Endothelial cell (in vitro differentiated cells): ENCODE measurements at regions not wholly inside any gene's neighbourhood (a gene's known extent, or its start where the extent isn't known, plus 50 kb on each side); places are given as distances from the start of the nearest gene placed in this dataset.

Source experiments
- DNase-seq: peaks from one replicate; pipeline ENCODE4 v3.0.0; 2021; ENCODE audit warnings: low spot score
- H3K27ac Mint-ChIP-seq: one replicate; pipeline ENCODE4 v1.8.0; 2021; ENCODE audit warnings: mixed read lengths, inconsistent platforms; ENCODE audit not compliant: unreplicated experiment
- H3K27me3 Mint-ChIP-seq: one replicate; pipeline ENCODE4 v1.8.0; 2021; ENCODE audit warnings: mild to moderate bottlenecking, moderate library complexity, mixed read lengths, inconsistent platforms; ENCODE audit not compliant: unreplicated experiment
- H3K36me3 Mint-ChIP-seq: one replicate; pipeline ENCODE4 v1.8.0; 2021; ENCODE audit warnings: mild to moderate bottlenecking, low read depth, mixed read lengths, inconsistent platforms; ENCODE audit not compliant: unreplicated experiment
- H3K4me1 Mint-ChIP-seq: one replicate; pipeline ENCODE4 v1.8.0; 2021; ENCODE audit warnings: mild to moderate bottlenecking, mixed read lengths, inconsistent platforms; ENCODE audit not compliant: unreplicated experiment
- H3K4me3 Mint-ChIP-seq: one replicate; pipeline ENCODE4 v1.8.0; 2021; ENCODE audit warnings: mild to moderate bottlenecking, mixed read lengths, inconsistent platforms; ENCODE audit not compliant: unreplicated experiment
- H3K9me3 Mint-ChIP-seq: one replicate; pipeline ENCODE4 v1.8.0; 2021; ENCODE audit warnings: mixed read lengths, inconsistent platforms; ENCODE audit not compliant: unreplicated experiment
- CTCF ChIP-seq: fragments of 200-600 bp; sonication (generic); IDR thresholded peaks from one replicate; pipeline ENCODE4 v1.5.0; 2021; ENCODE audit warnings: antibody characterized with exemption; ENCODE audit not compliant: unreplicated experiment

DNA sequence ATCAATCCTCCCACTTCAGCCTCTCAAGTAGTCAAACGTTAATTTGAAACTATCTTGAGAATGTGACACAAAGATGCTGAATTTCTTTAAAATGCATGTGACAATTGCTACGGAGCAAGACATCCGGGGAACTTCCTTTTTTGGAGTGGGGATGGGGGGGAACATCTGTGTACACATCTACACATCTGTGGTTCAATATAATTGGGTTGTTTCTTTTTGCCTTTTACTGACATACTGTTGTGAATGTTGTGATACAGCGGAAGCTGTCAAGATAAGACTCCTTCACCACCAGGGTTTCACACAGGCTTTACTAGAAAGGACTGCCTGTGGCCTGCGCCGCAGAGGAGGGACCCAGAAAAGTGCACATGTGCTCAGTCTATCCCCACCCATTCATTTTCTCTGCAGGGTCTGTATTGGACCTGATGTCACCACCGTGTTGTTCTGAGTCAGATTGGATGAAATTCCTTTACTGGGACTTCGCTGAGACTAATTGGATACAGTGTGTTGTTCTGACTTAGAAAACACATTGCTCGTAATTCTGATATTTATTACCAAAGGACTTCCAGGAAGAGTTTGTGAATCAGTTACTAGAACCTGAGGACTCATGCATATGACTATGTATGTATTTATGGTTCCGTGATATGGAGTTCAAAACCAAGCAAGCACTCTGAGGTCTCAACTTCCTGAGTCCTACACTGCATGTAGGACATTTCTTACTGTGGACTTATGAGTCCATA lies 98.7 kb upstream of the SGK1 start:
- peaks cover 3% of the 10 kb centered on the region for H3K27me3 Mint-ChIP-seq
- no peaks in the 10 kb centered on the region for H3K36me3 Mint-ChIP-seq
- no peaks in the 10 kb centered on the region for H3K9me3 Mint-ChIP-seq

DNA sequence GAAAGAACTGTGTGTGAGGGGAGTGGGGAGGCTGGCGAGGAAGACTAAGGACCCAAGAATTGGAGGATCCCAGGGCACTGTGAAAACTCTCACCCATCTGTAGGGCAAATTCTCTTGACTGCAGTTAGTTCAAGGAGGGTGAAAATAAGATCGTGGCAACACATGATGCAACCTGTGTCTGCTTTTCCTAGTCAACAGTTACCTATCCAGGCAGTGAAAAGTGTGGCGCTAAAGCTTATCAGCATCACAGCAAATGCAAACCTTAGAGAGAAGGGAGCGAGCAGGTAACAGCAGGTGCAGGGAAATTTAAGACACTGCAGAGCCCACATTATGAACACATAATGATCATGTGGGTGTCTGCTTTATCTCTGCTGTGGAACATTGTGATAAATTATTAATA lies 97.7 kb upstream of the SGK1 start:
- no peak overlapping the region for H3K4me3 Mint-ChIP-seq
- peaks cover 1% of the 10 kb centered on the region for H3K27me3 Mint-ChIP-seq
- H3K4me1 Mint-ChIP-seq, result no peaks in the 10 kb centered on the region
- no peaks in the 10 kb centered on the region for H3K9me3 Mint-ChIP-seq
- no peak for DNase-seq
- H3K27ac Mint-ChIP-seq, result no peak overlapping the region
- H3K36me3 Mint-ChIP-seq, result no peaks in the 10 kb centered on the region
- TF ChIP-seq CTCF, result no peak

More for the DNA sequence above, 98.7 kb upstream of the SGK1 start:
- DNase-seq, result no peak
- Mint-ChIP-seq H3K27ac (no peak overlapping the region), H3K4me1 (no peaks in the 10 kb centered on the region), H3K4me3 (no peak overlapping the region)
- no peak for TF ChIP-seq CTCF

- H3K27ac Mint-ChIP-seq, result no peak overlapping the region
- no peaks in the 10 kb centered on the region for H3K27me3 Mint-ChIP-seq
- H3K4me1 Mint-ChIP-seq, result no peaks in the 10 kb centered on the region
These were observed 97.3 kb upstream of the SGK1 start for GRCh38 chr6:134415194-134415593.

DNA sequence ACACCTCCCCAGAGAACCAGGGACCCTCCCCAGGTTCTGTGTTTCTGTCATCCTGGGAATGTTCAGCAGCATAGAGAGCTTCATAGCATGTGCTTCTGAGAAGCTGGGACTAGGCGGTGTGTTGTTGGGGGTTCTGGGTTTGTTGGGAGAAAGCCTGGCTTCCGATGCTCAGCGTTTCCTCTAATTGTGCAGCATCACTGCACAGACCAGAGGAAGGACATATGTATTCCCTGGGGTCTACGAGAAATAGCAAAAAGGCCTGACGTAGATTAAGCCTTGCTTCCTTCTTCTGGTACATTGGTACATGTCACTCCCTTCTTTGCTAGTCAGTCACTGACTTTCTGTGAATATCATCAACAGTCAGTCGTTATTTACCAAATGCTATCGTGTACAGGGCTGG lies 96.9 kb upstream of the SGK1 start:
- Mint-ChIP-seq H3K36me3 (no peaks in the 10 kb centered on the region), H3K27me3 (no peaks in the 10 kb centered on the region), H3K4me3 (no peak overlapping the region), H3K9me3 (no peaks in the 10 kb centered on the region), H3K27ac (no peak overlapping the region), H3K4me1 (no peaks in the 10 kb centered on the region)
- no peak for DNase-seq
- TF ChIP-seq CTCF, result no peak

More at GRCh38 chr6:134415194-134415593, 97.3 kb upstream of the SGK1 start:
- no peak for TF ChIP-seq CTCF
- no peak for DNase-seq
- Mint-ChIP-seq H3K36me3 (no peaks in the 10 kb centered on the region), H3K4me3 (no peak overlapping the region), H3K9me3 (no peaks in the 10 kb centered on the region)

GRCh38 chr6:134413241-134413643 lies 95.3 kb upstream of the SGK1 start:
- no peak for TF ChIP-seq CTCF
- H3K4me1 Mint-ChIP-seq, result no peaks in the 10 kb centered on the region
- no peak overlapping the region for H3K27ac Mint-ChIP-seq
- no peak overlapping the region for H3K4me3 Mint-ChIP-seq
- H3K9me3 Mint-ChIP-seq, result no peaks in the 10 kb centered on the region
- no peak for DNase-seq
- no peaks in the 10 kb centered on the region for H3K36me3 Mint-ChIP-seq
- H3K27me3 Mint-ChIP-seq, result no peaks in the 10 kb centered on the region
